ENCODE measurements at regions not wholly inside any gene's neighbourhood (a gene's known extent, or its start where the extent isn't known, plus 50 kb on each side); places are given as distances from the start of the nearest gene placed in this dataset.

DNA sequence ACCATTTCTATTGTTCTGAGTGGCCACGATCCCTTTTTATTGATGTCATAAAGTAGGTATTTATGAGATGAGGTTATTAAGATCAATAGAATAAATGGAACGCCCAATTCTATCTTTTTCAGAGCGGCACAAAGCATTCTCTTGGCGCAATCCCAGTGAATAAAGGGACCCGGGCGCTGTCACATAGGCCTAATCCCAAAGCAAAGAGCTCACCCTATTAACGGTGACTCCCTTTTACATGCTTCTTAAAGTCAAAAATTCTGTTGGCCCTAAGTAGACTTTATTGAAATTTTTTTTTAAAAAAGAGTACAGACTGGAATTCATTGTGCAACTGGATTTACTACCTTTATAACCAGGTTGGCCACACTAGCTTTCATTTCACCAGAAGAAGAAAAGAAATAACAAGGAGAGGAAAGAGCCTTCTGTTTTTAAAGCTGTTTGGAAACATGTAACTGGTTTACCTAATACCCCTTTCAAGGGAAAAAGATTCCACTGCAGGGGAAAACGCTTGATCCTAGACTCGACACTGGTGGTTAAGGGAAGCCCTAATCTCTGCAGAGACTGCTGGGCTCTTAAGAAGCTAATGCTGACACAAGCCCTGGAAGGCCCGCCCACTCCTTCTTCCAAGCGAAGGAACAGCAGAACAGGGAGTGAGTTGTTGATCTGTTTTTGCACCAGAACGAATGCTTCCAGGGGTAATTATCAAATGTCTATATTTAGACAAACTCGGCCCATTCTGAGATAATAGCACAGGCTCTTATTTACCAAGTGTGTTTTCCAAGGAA, 381.2 kb downstream of the BCL11B start:
- Mint-ChIP-seq H3K27me3 (ENCODE audit: low read depth, poor library complexity) (peaks cover 15% of the 10 kb centered on the region), H3K27ac (no peak overlapping the region), H3K4me3 (no peak overlapping the region), H3K36me3 (ENCODE audit: low read depth) (no peaks in the 10 kb centered on the region), H3K9me3 (peaks cover 3% of the 10 kb centered on the region), H3K4me1 (peaks cover 21% of the 10 kb centered on the region)
- no peak for DNase-seq
- TF ChIP-seq, protein P1, sequence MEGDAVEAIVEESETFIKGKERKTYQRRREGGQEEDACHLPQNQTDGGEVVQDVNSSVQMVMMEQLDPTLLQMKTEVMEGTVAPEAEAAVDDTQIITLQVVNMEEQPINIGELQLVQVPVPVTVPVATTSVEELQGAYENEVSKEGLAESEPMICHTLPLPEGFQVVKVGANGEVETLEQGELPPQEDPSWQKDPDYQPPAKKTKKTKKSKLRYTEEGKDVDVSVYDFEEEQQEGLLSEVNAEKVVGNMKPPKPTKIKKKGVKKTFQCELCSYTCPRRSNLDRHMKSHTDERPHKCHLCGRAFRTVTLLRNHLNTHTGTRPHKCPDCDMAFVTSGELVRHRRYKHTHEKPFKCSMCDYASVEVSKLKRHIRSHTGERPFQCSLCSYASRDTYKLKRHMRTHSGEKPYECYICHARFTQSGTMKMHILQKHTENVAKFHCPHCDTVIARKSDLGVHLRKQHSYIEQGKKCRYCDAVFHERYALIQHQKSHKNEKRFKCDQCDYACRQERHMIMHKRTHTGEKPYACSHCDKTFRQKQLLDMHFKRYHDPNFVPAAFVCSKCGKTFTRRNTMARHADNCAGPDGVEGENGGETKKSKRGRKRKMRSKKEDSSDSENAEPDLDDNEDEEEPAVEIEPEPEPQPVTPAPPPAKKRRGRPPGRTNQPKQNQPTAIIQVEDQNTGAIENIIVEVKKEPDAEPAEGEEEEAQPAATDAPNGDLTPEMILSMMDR (IDR thresholded peaks at IDR 0.05), result no peak

DNA sequence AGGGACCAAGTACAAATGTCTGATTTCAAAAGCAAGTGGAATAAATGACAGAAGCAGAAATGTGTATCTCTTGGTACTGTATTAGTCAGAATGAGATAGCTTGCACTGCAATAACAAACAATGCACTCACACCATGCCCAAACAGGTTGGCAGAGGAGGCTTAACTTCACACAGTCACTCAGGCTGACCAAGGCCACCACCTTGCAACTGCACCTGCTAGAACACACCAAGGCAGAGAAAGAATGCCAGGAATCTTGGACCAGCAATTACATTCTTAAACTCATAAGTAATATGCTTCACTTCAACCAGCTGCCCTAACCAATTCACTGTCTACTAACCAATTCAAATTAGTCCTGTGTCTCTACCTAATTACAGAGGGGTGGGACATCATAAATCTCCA, 378.3 kb downstream of the BCL11B start:
- Mint-ChIP-seq H3K36me3 (ENCODE audit: low read depth) (no peaks in the 10 kb centered on the region), H3K9me3 (no peaks in the 10 kb centered on the region), H3K27me3 (ENCODE audit: low read depth, poor library complexity) (peaks cover 16% of the 10 kb centered on the region), H3K27ac (no peak overlapping the region), H3K4me3 (no peak overlapping the region), H3K4me1 (peaks cover 11% of the 10 kb centered on the region)
- no peak for DNase-seq
- TF ChIP-seq, protein P1 (IDR thresholded peaks at IDR 0.05), result no peak

DNA sequence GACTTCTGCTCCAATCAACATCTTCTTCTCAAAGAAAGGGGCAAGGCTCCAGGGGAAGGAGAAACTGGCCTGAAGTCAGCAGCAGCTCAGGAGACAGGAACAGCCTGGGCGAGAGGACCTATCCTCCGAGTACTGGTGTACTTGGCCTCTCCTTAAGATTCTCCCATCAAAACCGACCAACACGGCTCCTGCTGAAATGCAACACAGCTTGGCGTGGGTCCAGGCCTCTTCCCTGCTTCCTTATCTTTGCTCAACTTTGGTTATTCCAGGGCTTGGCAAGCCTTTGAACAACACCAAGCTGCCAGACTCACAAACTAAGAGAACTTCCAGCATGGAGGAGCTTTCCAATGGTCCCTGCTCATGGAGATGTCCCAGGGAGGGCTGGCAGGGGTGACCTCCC, 377.4 kb downstream of the BCL11B start:
- peaks cover 16% of the 10 kb centered on the region for H3K27me3 Mint-ChIP-seq (ENCODE audit: low read depth, poor library complexity)
- TF ChIP-seq, protein P1 (IDR thresholded peaks at IDR 0.05), result no peak
- no peak overlapping the region for H3K4me3 Mint-ChIP-seq
- H3K27ac Mint-ChIP-seq, result no peak overlapping the region
- H3K4me1 Mint-ChIP-seq, result peaks cover 11% of the 10 kb centered on the region
- no peaks in the 10 kb centered on the region for H3K9me3 Mint-ChIP-seq
- DNase-seq, result no peak
- no peaks in the 10 kb centered on the region for H3K36me3 Mint-ChIP-seq (ENCODE audit: low read depth)

DNA sequence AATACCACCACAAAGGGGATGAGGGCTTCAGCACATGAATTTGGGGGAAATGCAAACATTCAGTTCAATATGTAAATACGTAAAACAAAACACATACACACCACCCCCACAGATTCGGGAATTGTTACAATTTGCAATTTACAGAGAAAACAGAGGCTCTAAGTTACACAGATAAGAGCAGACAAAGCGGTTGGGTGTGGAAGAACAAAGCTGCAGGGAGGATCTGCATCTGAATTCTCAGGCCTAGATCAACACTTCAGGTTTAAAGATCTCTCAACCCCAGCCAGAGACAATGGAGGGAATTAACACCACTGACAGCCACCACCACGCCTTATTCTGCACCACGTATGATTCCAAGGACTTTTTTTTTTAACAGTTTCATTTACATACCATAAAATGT, 375.5 kb downstream of the BCL11B start:
- H3K27ac Mint-ChIP-seq, result no peak overlapping the region

DNA sequence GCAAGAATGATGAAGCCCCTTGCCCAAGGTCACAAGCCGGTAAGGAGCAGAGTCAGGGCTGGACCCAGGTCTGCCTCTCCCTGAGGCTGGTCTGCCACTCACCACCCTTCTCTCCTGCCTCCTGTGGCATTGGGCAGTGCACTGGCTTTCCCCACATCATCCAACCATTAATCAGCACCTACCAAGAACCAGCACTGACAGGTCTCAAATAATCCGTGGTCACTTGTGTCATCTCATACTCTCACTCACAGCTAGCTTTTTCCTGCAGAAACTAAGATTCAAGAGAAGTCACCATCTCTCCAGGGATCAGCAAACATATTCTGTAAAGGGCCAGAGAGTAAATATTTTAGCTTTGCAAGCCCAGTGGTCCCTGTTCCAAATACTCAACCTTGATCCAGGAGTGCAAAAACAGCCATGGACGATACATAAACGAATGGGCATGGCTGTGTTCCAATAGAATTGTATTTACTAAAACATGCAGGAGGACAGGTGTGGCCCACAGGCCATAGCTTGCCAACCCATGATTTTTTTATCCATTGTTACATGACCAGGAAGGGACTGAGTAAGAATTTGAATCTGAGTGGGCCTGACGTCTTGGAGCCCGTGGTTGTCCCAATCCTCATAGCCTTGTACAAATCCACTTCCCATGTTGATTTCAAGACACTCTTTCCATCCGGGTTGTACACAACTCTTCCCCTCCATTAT, 374.2 kb downstream of the BCL11B start:
- Mint-ChIP-seq H3K9me3 (no peaks in the 10 kb centered on the region), H3K27ac (no peak overlapping the region), H3K36me3 (ENCODE audit: low read depth) (no peaks in the 10 kb centered on the region), H3K4me3 (no peak overlapping the region), H3K4me1 (peaks cover 10% of the 10 kb centered on the region), H3K27me3 (ENCODE audit: low read depth, poor library complexity) (peaks cover 29% of the 10 kb centered on the region)
- no peak for DNase-seq
- TF ChIP-seq, protein P1 (IDR thresholded peaks at IDR 0.05), result no peak

More for the DNA sequence above, 375.5 kb downstream of the BCL11B start:
- no peaks in the 10 kb centered on the region for H3K36me3 Mint-ChIP-seq (ENCODE audit: low read depth)
- no peak overlapping the region for H3K4me3 Mint-ChIP-seq
- H3K27me3 Mint-ChIP-seq (ENCODE audit: low read depth, poor library complexity), result peaks cover 21% of the 10 kb centered on the region
- no peaks in the 10 kb centered on the region for H3K9me3 Mint-ChIP-seq
- DNase-seq, result no peak
- peaks cover 16% of the 10 kb centered on the region for H3K4me1 Mint-ChIP-seq
- TF ChIP-seq, protein P1 (IDR thresholded peaks at IDR 0.05), result no peak

All from nephron progenitor cell (in vitro differentiated cells).